GM18519 (cell line): ENCODE measurements at regions not wholly inside any gene's neighbourhood (a gene's known extent, or its start where the extent isn't known, plus 50 kb on each side); places are given as distances from the start of the nearest gene placed in this dataset.
"Not testable (repeated sequence)": the region's sequence is repeated elsewhere in the genome, so short reads cannot be mapped to it uniquely, and the experiment has no call there.

Experiments
- ATAC-seq: cut with Tn5 transposase; IDR thresholded peaks from one replicate; pipeline ENCODE4 v1.9.1; 2021; ENCODE audit warnings: mild to moderate bottlenecking, moderate library complexity; ENCODE audit not compliant: unreplicated experiment, low FRiP score

DNA sequence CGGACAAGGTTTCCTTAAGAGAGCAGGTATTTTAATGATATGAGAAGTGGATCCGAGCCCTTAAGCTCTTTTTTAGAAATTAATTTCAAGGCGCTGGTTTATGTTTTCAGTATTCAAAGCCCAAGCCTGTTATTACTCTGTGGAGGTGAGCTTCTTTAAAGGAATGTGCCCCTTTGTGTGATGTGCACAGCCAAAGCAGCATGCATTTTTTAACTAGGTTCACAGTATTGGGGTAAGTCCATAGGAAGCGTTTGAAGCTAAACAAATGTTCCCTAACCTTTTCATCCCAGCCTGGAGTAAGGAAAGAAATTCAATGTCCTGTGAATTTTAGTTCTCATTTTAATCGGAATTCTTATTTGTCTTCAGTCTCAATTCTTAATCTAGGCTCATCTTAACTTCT lies 217.5 kb downstream of the KCTD12 start:
- ATAC-seq, result no peak

GRCh38 chr13:76668141-76668540 lies 218.1 kb downstream of the KCTD12 start:
- no peak for ATAC-seq

DNA sequence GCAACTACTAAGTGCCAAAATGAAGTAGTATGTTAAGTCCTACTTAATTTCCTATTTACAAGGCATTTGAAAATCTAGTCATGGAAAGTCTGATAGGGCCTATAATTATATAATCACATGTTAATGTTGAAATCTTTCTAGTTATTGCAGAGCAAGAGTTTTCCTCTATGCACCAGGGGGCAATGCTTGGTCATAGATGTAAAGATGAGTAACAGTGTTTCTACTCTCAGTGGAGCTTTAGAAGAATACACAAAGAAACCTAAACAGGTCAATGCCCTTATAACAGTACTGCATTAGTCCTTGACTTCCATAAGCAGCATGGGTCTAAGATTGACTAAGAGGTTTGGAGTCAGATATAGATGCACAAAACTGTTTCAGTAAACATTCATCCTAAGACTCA lies 218.7 kb downstream of the KCTD12 start:
- peak; percentile 39 for ATAC-seq

DNA sequence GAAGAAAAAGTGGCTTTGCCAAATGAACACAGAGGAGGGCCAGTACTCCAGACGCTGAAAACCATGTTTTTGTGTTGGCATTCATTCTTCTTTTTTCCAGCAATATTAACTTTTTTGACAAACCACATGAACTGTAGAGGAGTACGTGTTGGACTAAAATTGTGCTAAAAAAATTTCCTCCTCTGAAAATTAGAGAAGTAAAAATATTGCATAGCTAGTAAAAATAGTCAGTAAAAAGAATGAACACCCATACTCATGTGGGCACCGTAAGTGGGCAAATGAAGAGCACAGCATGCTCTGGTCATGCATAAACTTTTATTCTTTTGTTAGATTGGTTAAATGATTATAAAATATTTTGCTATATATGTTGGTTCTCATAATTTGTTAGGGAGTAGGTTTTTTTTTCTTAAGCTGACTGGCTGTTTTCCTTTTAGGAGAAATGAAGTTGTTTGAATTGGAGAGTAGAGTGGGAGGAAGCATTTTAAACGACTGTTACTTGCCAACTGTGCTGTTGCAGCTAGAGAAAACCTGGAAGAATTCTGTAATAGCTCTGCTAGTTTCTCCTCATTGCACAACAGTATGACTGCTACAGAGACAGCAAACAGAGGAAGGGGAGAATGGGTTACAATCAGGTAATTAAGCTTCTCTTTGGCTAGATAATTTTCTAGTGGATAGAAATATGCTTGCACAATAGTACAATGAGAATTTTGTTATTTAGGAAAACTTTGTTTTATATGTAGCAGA lies 222.4 kb downstream of the KCTD12 start:
- no peak for ATAC-seq

GRCh38 chr13:76659074-76659473 lies 227.1 kb downstream of the KCTD12 start:
- not testable (repeated sequence) for ATAC-seq

GRCh38 chr13:76656500-76656899 lies 229.7 kb downstream of the KCTD12 start:
- ATAC-seq, result no peak

DNA sequence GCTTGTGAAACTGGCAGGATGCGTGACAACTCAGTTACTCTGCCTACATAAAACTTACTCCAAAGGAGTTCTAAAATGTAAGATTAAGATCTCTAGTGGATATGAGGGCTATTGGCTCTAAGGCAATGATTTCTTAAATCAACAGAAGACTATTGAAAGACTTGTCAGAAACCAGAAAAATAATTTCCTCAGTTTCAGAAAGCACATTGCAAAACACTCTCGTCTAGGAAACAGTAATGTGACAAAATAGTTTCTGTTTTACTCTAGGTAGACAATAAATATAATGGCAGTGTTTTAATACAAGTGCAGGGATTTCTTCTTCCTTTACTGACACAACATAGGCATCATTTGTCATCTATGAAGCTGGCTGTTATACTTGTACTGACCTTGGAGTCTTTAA lies 230.1 kb downstream of the KCTD12 start:
- peak; percentile 49 for ATAC-seq

DNA sequence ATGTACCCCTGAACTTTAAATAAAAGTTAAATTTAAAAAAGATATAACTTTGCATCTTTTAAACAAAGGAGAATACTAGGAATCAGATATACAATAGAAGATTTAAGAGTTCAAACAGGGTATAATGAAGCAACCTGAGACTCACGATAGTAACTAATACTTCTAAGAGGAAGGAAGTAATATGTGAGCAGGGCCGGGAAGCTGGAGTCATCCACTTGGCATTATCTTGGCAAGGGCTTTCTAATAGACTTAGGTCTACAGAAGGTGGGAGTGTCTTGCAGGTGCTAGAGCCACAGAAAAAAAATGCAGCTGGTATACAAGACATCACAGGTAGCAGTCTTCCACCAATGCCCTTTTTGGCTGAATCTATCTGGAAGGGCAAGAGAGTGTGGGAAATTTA lies 231.9 kb downstream of the KCTD12 start:
- ATAC-seq, result no peak

- no peak for ATAC-seq
These were observed 234.9 kb downstream of the KCTD12 start for GRCh38 chr13:76651286-76651685.

- ATAC-seq, result no peak
These were observed 238.7 kb downstream of the KCTD12 start for GRCh38 chr13:76647550-76647949.

DNA sequence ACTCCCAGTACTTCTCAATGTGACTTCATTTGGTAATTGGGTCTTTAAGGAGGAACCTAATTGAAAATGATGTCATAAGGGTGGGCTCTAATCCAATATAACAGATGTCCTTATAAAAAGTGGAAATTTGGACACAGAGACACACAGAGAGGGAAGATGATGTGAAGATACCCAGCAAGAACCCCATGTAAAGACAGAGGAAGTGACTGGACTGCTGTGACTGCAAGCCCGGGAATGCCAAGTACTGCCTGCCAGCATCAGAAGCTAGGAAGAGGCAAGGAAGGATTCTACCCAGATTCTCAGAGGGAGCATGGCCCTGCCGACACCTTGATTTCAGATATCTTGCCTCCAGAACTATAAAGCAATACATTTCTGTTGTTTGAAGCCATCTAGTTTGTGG lies 239.3 kb downstream of the KCTD12 start:
- ATAC-seq, result no peak

- no peak for ATAC-seq
These were observed 240.6 kb downstream of the KCTD12 start for GRCh38 chr13:76645632-76646031.

DNA sequence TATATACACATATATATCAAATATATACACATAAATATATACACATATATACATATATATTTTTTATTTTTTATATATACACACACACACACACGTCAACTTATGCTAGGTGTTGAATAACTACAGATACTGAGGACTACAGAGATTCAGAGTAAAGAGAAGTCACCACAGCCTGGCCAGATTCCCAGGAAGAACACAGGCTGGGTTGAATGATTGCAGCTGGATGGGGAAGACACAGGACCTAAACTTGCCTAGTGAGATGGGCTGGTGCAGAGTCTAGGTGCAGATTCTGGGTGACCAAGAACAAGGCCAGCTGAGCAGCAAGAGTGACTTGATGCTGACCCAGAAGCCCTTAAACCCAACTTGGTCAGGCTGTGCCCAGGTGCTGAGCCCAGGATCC lies 241.3 kb downstream of the KCTD12 start:
- ATAC-seq, result no peak

GRCh38 chr13:76643596-76643995 lies 242.6 kb downstream of the KCTD12 start:
- no peak for ATAC-seq

GRCh38 chr13:76641056-76641455 lies 245.1 kb downstream of the KCTD12 start:
- no peak for ATAC-seq

DNA sequence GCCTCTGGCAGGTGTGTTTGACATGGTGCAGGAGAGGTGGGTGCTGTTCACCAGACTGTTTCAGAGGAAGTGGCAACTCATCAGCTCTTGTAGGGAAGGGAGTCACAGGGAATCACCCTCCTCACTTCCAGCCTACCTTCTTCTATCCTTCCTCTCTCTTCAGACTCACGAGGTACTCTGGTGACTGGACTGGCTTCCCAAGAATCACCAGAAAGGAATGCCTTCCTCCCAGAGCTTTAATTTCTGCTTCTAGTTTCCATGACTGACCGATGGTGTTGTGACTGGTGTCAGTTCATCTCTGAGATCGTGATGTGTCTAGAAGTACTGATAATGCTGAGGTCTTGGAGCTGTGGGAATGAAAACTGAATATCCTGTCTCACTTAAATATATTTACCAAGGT lies 247.3 kb downstream of the KCTD12 start:
- ATAC-seq, result no peak

DNA sequence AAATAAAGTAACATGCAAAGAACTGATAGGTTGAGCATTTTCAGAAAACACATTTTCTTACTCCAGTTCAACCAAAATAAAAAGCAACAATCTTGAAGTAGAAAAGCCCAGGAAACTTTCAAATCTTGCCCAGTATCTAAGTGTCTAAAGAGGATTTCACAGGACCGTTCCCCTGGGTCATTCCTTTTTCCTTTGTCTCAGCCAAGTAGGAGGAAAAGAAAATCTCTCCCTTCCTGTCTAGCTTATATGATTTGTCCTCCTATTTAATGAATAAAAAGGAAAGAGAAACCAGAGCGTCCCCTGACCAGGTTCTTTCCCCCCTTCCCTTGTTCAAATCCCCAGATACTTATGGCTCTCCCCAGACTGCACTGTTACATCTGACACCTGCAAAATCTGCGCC lies 248.0 kb downstream of the KCTD12 start:
- no peak for ATAC-seq

- ATAC-seq, result no peak
These were observed 248.5 kb downstream of the KCTD12 start for GRCh38 chr13:76637641-76638141.

DNA sequence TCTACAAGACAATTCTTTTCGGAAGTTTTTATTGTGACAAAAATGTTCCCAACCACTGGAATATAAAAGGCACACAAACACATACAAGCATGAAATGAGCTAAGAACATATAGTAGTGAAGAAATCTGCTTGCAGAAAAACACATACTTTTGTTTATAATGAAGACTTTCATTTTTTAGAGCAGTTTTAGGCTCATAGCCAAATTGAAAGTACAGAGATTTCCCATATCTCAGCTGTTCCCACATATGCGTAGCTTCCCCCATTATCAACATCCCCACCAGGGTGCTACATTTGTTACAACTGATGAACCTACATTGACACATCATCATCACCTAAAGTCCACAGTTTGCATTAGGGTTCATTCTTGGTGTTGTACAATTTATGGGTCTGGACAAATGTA lies 249.4 kb downstream of the KCTD12 start:
- ATAC-seq, result no peak

- no peak for ATAC-seq
These were observed 250.7 kb downstream of the KCTD12 start for GRCh38 chr13:76635232-76636230.

- no peak for ATAC-seq
These were observed 251.6 kb downstream of the KCTD12 start for GRCh38 chr13:76634431-76635191.
